GM12878 (cell line): ENCODE measurements at regions not wholly inside any gene's neighbourhood (a gene's known extent, or its start where the extent isn't known, plus 50 kb on each side); places are given as distances from the start of the nearest gene placed in this dataset.
"Not testable (repeated sequence)": the region's sequence is repeated elsewhere in the genome, so short reads cannot be mapped to it uniquely, and the experiment has no call there.

Experiments
- ATAC-seq: fragments of 200-7000 bp; cut with Tn5 transposase; 3 replicates; pipeline ENCODE4 v1.9.1; 2020; ENCODE audit warnings: mild to moderate bottlenecking, moderate library complexity
- BruUV-seq: library from RNA; stranded (reverse); fragments of 400-500 nt; replicated peaks from 2 replicates; lab custom pipeline; 2021; lab: Mats Ljungman, UMichigan
- CTCF ChIA-PET: fragments of 300-600 bp; sonication (Branson Sonifier 250); formaldehyde crosslinking; extraction: SDS; loops from one replicate; lab custom pipeline; 2021; ENCODE audit warnings: inconsistent platforms; lab: Yijun Ruan, JAX
- POLR2A ChIA-PET: fragments of 350-600 bp; formaldehyde crosslinking; extraction: SDS; loops from one replicate; lab custom pipeline; 2021; ENCODE audit warnings: inconsistent platforms; lab: Charles Lee
- RAD21 ChIA-PET: fragments of 300-600 bp; sonication (Branson Sonifier 250); formaldehyde crosslinking; loops from one replicate; lab custom pipeline; 2023; ENCODE audit warnings: antibody characterized with exemption; ENCODE audit not compliant: unreplicated experiment; lab: Charles Lee
- SMC1A ChIA-PET: fragments of 300-600 bp; sonication (Branson Sonifier 250); formaldehyde crosslinking; loops from one replicate; lab custom pipeline; 2023; ENCODE audit not compliant: unreplicated experiment, uncharacterized antibody; lab: Charles Lee
- DNase-seq: peaks from one replicate; pipeline ENCODE4 v3.0.0-alpha.2; 2011; ENCODE audit warnings: low read depth, low spot score
- FAIRE-seq: peaks from 3 replicates; lab custom pipeline; 2011; peaks lifted over from hg19 to GRCh38; lab: Jason Lieb, UNC
- H2AFZ ChIP-seq: 2 replicates; pipeline ENCODE4 v1.6.0; 2011; ENCODE audit warnings: low read depth, low read length, control low read depth; ENCODE audit not compliant: control insufficient read depth
- H3K27ac ChIP-seq: 2 replicates; pipeline ENCODE4 v1.5.1; 2011; ENCODE audit warnings: control low read depth; ENCODE audit not compliant: control insufficient read depth, insufficient read depth
- H3K27me3 ChIP-seq, 2 experiments: replicated peaks in 1 of 2; 2 replicates each; pipeline versions ENCODE4 v1.6.0 to v1.6.1; 2011; ENCODE audit warnings: low read length in 1 of 2; ENCODE audit not compliant: control insufficient read depth in 2 of 2, insufficient read depth in 2 of 2
- H3K36me3 ChIP-seq, 2 experiments: 2 replicates each; pipeline ENCODE4 v1.5.1; 2011; ENCODE audit warnings: low read length in 1 of 2; ENCODE audit not compliant: control insufficient read depth in 2 of 2, insufficient read depth in 2 of 2
- H3K4me1 ChIP-seq: 2 replicates; pipeline ENCODE4 v1.6.1; 2011; ENCODE audit warnings: mild to moderate bottlenecking, low read length, moderate library complexity, mixed read lengths; ENCODE audit not compliant: control insufficient read depth, insufficient read depth
- H3K4me2 ChIP-seq: 2 replicates; pipeline ENCODE4 v1.6.0; 2011; ENCODE audit warnings: control low read depth; ENCODE audit not compliant: control insufficient read depth, insufficient read depth
- H3K4me3 ChIP-seq: fragments of 200-600 bp; sonication (generic); 2 replicates; pipeline ENCODE4 v1.5.1; 2016
- H3K79me2 ChIP-seq: 2 replicates; pipeline ENCODE4 v1.6.0; 2011; ENCODE audit warnings: low read length; ENCODE audit not compliant: control insufficient read depth, insufficient read depth
- H3K9ac ChIP-seq: 2 replicates; pipeline ENCODE4 v1.8.0; 2011; ENCODE audit warnings: low read length, control low read depth, mixed read lengths; ENCODE audit not compliant: control insufficient read depth, insufficient read depth
- H3K9me3 ChIP-seq: replicated peaks from 3 replicates; pipeline ENCODE4 v1.5.1; 2011; ENCODE audit warnings: mild to moderate bottlenecking, low read length; ENCODE audit not compliant: control insufficient read depth, insufficient read depth
- H4K20me1 ChIP-seq: 2 replicates; pipeline ENCODE4 v1.6.0; 2011; ENCODE audit not compliant: control insufficient read depth, insufficient read depth
- BRCA1 ChIP-seq: IDR thresholded peaks from 2 replicates; pipeline ENCODE4 v1.6.1; 2011; ENCODE audit warnings: low read depth, low read length, improper control_type of control experiment
- CEBPB ChIP-seq, 2 experiments: fragments of 150-350 bp in 1 of 2; IDR thresholded peaks; 2 replicates each; pipeline ENCODE4 v1.6.1; 2012 to 2014; ENCODE audit warnings: low read depth in 2 of 2, low read length in 2 of 2, borderline replicate concordance in 1 of 2, inconsistent platforms in 1 of 2
- CREB1 ChIP-seq: IDR thresholded peaks from 2 replicates; pipeline ENCODE4 v1.6.1; 2012; ENCODE audit warnings: low read depth, mild to moderate bottlenecking, inconsistent platforms
- HDAC6 ChIP-seq: fragments of 200-600 bp; sonication (generic); IDR thresholded peaks from one replicate; pipeline ENCODE4 v1.8.0; 2017; ENCODE audit warnings: antibody characterized with exemption; ENCODE audit not compliant: unreplicated experiment
- NBN ChIP-seq: fragments of 450-650 bp; IDR thresholded peaks from 2 replicates; pipeline ENCODE4 v1.6.1; 2016
- NR2F1 ChIP-seq: fragments of 450-650 bp; conservative IDR thresholded peaks from 2 replicates; pipeline ENCODE4 v1.6.1; 2017; ENCODE audit warnings: mild to moderate bottlenecking
- SUPT20H ChIP-seq: IDR thresholded peaks from 2 replicates; pipeline ENCODE4 v1.6.1; 2011; ENCODE audit warnings: low read depth, mild to moderate bottlenecking, low read length, moderate library complexity, borderline replicate concordance; ENCODE audit not compliant: control insufficient read depth
- ZNF622 ChIP-seq: fragments of 450-650 bp; IDR thresholded peaks from 2 replicates; pipeline ENCODE4 v1.6.1; 2017; ENCODE audit warnings: mild to moderate bottlenecking, inconsistent platforms
- WGBS: methylation state at CpG from one replicate; pipeline ENCODE4 v1.1.6; 2016; ENCODE audit warnings: low lambda C conversion rate; ENCODE audit not compliant: insufficient replicate concordance, insufficient coverage; ENCODE audit errors: missing lambda C conversion rate; 5-methylcytosine and 5-hydroxymethylcytosine counted together
- in situ Hi-C: fragments of 300-500 bp; cut with MboI; formaldehyde crosslinking; loops from 9 replicates; pipeline ENCODE4 v1.14.3; 2018; ENCODE audit warnings: mixed read lengths
- intact Hi-C: fragments of 100-400 bp; cut with micrococcal nuclease; formaldehyde crosslinking; loops from one replicate; pipeline ENCODE4 v1.14.2; 2022; ENCODE audit not compliant: unreplicated experiment
- TF ChIP-seq, protein P1 (sequence below): fragments of 450-650 bp; IDR thresholded peaks from 2 replicates; pipeline ENCODE4 v1.6.1; 2017; ENCODE audit warnings: mild to moderate bottlenecking, moderate library complexity

DNA sequence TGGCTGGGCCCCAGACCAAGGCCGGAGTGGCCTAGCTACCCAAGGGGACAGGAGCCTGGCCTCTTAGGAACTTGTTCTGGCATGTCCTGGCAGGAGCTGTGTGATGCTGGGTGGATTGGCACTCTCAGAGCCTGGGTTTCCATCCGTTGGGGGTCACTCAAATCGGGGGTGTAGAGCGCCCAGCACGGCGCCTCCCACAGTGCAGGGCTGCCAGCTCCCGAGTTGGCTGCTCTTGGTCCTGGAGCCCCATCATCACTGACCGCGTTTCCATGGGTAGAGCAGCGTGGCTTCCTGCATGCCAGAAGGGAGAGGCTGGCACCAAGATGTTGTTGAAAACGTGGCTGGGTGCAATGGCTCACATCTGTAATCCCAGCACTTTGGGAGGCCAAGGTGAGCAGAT lies 70.3 kb downstream of the UNCX start (continued):
- TF ChIP-seq, protein P1, sequence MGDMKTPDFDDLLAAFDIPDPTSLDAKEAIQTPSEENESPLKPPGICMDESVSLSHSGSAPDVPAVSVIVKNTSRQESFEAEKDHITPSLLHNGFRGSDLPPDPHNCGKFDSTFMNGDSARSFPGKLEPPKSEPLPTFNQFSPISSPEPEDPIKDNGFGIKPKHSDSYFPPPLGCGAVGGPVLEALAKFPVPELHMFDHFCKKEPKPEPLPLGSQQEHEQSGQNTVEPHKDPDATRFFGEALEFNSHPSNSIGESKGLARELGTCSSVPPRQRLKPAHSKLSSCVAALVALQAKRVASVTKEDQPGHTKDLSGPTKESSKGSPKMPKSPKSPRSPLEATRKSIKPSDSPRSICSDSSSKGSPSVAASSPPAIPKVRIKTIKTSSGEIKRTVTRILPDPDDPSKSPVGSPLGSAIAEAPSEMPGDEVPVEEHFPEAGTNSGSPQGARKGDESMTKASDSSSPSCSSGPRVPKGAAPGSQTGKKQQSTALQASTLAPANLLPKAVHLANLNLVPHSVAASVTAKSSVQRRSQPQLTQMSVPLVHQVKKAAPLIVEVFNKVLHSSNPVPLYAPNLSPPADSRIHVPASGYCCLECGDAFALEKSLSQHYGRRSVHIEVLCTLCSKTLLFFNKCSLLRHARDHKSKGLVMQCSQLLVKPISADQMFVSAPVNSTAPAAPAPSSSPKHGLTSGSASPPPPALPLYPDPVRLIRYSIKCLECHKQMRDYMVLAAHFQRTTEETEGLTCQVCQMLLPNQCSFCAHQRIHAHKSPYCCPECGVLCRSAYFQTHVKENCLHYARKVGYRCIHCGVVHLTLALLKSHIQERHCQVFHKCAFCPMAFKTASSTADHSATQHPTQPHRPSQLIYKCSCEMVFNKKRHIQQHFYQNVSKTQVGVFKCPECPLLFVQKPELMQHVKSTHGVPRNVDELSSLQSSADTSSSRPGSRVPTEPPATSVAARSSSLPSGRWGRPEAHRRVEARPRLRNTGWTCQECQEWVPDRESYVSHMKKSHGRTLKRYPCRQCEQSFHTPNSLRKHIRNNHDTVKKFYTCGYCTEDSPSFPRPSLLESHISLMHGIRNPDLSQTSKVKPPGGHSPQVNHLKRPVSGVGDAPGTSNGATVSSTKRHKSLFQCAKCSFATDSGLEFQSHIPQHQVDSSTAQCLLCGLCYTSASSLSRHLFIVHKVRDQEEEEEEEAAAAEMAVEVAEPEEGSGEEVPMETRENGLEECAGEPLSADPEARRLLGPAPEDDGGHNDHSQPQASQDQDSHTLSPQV, result no peak
- TF ChIP-seq SUPT20H (no peak), HDAC6 (no peak), NBN (no peak), BRCA1 (no peak), CEBPB (IDR thresholded peaks at IDR 0.05; ENCODE audit: borderline replicate concordance in 1 of 2, low read depth in 2 of 2, low read length in 2 of 2) (no peak), ZNF622 (no peak), NR2F1 (no peak), CREB1 (no peak)

DNA sequence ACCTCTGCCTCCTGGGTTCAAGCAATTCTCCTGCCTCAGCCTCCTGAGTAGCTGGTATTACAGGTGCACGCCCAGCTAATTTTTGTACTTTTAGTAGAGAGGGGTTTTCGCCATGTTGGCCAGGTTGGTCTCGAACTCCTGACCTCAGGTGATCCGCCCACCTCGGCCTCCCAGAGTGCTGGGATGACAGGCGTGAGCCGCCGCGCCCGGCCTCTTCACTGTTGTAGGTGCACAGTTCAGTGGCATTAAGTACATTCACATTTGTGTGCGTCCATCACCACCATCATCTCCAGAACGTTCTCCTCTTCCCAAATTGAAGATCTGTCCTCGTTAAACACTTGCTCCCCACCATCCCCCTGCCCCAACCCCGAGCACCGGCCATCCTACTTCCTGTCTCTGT lies 71.3 kb downstream of the UNCX start:
- in situ Hi-C loops, H3K27me3 ChIP-seq, H2AFZ ChIP-seq, intact Hi-C loops, H3K36me3 ChIP-seq, H3K79me2 ChIP-seq, H3K9ac ChIP-seq, H4K20me1 ChIP-seq, FAIRE-seq, H3K9me3 ChIP-seq, DNase-seq, BruUV-seq, H3K27ac ChIP-seq, H3K4me3 ChIP-seq, RAD21 ChIA-PET, ATAC-seq, CTCF ChIA-PET, POLR2A ChIA-PET, H3K4me2 ChIP-seq, H3K4me1 ChIP-seq: not testable (repeated sequence)
- WGBS, result 33% methylated on average over 15 of the region's 15 CpGs
- SMC1A ChIA-PET, result interaction anchor here (0.6 kb wide), 1 partner anchor 62 kb away, joined by 3 read pairs; no protein-coding TSS in a partner anchor
